Astrocyte of the cerebellum (primary cell): ENCODE measurements at regions not wholly inside any gene's neighbourhood (a gene's known extent, or its start where the extent isn't known, plus 50 kb on each side); places are given as distances from the start of the nearest gene placed in this dataset.

Source experiments
- DNase-seq: peaks from one replicate; pipeline ENCODE4 v3.0.0-alpha.2; 2011; ENCODE audit warnings: low read depth
- H3K4me3 ChIP-seq: 2 replicates; pipeline ENCODE4 v1.5.1; 2011; ENCODE audit warnings: mild to moderate bottlenecking, low read depth, low read length, moderate library complexity
- CTCF ChIP-seq: IDR thresholded peaks from 2 replicates; pipeline ENCODE4 v1.5.1; 2012; ENCODE audit warnings: low read length, low read depth, moderate library complexity, mild to moderate bottlenecking; ENCODE audit errors: missing control alignments
- in situ Hi-C: cut with HindIII; loops from 2 replicates; pipeline ENCODE4 v1.10.0; 2017; ENCODE audit warnings: low sequenced_read_pairs

GRCh38 chr22:27673839-27674238, 127.7 kb downstream of the MN1 start:
- no peak overlapping the region for H3K4me3 ChIP-seq
- in situ Hi-C loops, result no loop called here
- DNase-seq, result no peak
- TF ChIP-seq CTCF, result no peak

GRCh38 chr22:27674261-27674923, 127.2 kb downstream of the MN1 start:
- in situ Hi-C loops, result no loop called here
- TF ChIP-seq CTCF, result no peak
- DNase-seq, result no peak
- no peak overlapping the region for H3K4me3 ChIP-seq

- in situ Hi-C loops, result no loop called here
- no peak for DNase-seq
- H3K4me3 ChIP-seq, result no peak overlapping the region
- no peak for TF ChIP-seq CTCF
These were observed 124.9 kb downstream of the MN1 start for GRCh38 chr22:27676545-27677213.

GRCh38 chr22:27677905-27678458, 123.6 kb downstream of the MN1 start:
- no peak overlapping the region for H3K4me3 ChIP-seq
- no peak for TF ChIP-seq CTCF
- in situ Hi-C loops, result no loop called here

GRCh38 chr22:27679176-27679575, 122.4 kb downstream of the MN1 start:
- no peak overlapping the region for H3K4me3 ChIP-seq
- TF ChIP-seq CTCF, result no peak
- in situ Hi-C loops, result no loop called here
- DNase-seq, result no peak

More at GRCh38 chr22:27677905-27678458, 123.6 kb downstream of the MN1 start:
- no peak for DNase-seq

GRCh38 chr22:27679693-27680488, 121.7 kb downstream of the MN1 start:
- no peak for DNase-seq
- TF ChIP-seq CTCF, result no peak
- in situ Hi-C loops, result no loop called here
- no peak overlapping the region for H3K4me3 ChIP-seq
